GM19372 (cell line): ENCODE measurements at regions not wholly inside any gene's neighbourhood (a gene's known extent, or its start where the extent isn't known, plus 50 kb on each side); places are given as distances from the start of the nearest gene placed in this dataset.

ENCODE experiments used
- ATAC-seq: cut with Tn5 transposase; IDR thresholded peaks from one replicate; pipeline ENCODE4 v1.9.1; 2021; ENCODE audit warnings: mild to moderate bottlenecking, low read depth, moderate library complexity; ENCODE audit not compliant: unreplicated experiment

DNA sequence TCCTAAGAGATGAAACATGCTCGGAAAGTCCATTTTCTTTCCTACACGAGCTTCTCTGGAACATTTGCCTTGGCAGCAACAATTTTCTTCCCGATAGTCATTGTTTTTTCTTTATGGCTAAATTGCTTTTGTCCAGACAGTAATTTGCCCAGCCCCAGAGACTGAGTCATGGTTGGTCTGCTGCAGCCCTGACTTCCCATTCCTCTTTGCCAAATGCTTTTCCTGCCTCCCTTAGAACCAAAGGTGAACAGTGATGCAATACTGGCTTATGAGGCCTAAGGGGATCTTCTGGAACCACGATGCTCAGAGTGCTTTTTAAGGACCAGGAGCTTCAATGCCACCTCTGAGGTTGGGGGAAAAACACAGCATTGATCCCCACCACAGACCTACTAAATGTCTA is 1599.6 kb upstream of the TMEM132C start:
- ATAC-seq, result no peak

DNA sequence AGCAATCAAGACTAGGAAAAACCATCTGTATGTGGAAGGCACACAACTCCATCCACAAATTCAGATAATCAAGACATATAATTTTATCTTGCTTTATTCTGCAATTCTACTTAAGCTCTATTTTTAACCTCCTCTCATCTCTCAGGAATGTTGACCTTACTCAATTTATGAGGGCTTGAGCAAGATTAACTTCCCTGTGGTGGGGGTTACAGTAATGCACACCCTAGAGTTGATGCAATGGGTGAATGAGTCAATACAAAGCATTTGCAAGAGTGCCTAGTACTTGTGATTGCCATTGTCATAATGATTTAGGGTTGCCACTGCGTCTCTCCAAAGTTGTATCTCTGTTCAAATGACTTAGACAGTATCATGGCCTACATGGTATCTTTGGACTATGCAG is 1598.4 kb upstream of the TMEM132C start:
- ATAC-seq, result no peak

DNA sequence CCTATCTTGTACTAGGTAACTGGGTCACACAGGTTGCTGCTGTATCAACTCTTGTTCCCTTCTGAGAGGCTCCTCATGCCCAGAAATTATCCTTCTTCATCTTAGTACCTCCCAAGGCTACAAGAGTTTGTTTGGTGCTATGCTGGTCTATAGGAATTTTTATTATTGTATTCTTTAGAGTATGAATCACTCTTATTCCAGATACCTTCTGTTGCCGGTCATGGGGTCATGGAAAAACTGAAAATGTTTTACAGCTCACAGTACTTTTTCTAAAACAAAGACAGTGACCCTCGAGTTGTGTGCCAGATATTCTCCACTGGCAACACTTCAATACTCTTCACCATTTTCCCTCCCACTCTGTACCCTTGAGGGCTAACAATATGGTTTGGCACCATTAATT is 1598.0 kb upstream of the TMEM132C start:
- ATAC-seq, result no peak

DNA sequence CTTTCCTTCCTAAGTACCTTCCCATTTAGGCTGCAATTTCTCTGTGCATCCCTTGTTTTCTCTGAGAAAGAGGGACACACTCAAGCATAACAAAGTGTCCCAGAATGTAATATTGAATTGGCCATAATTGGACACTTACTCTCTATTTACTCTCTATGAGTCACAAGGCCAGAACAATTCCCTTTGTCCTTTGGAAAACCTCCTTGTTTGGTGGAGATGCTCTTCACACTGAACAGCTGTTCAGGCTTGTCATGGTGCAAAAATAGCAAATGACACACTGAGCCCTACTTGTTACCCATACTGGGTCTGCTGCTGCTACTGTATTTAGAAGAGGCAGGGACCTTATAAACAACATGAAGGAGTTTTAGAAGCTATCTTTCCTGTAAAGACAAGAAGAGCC is 1590.5 kb upstream of the TMEM132C start:
- ATAC-seq, result no peak

GRCh38 chr12:126681676-126682075 is 1585.3 kb upstream of the TMEM132C start:
- no peak for ATAC-seq

GRCh38 chr12:126684703-126685102 is 1582.3 kb upstream of the TMEM132C start:
- ATAC-seq, result no peak

GRCh38 chr12:126685636-126686035 is 1581.3 kb upstream of the TMEM132C start:
- ATAC-seq, result no peak

DNA sequence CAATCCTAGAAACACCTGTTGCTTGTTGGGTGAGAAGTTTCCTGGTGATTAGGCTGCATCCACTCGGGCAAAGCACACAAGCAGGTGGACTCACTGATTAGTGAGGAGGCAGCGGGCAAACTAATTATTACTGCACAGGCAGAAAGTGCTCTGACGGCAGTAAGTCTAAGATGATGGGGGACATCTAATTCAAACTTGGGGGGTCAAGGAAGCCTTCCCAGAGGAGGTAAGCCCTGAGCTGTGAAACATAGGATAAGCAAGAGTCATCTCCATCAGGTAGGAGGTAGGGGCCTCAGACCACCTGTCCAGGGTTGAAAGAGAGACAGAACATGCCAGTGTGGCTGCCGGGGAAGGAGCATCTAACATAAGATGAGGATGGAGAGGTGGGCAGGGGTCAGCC is 1578.4 kb upstream of the TMEM132C start:
- ATAC-seq, result no peak

- ATAC-seq, result no peak
Observed at GRCh38 chr12:126700096-126700495, 1566.9 kb upstream of the TMEM132C start.

DNA sequence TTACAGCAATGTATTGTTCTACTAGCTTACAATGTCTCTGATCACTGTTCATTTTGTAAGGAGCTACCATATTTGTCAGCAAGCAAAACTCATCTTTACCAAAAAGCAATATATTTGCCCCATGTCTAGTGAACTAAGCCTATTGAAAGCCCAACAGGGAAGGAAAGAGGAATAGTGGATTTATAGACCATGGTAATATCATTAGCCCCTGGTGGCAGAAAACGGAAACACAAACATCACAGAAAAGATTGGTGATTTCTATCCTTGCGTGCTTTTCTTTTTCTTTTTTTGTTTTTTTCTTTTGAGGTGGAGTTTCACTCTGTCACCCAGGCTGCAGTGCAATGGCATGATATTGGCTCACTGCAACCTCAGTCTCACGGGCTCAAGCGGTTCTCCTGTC is 1562.4 kb upstream of the TMEM132C start:
- no peak for ATAC-seq

DNA sequence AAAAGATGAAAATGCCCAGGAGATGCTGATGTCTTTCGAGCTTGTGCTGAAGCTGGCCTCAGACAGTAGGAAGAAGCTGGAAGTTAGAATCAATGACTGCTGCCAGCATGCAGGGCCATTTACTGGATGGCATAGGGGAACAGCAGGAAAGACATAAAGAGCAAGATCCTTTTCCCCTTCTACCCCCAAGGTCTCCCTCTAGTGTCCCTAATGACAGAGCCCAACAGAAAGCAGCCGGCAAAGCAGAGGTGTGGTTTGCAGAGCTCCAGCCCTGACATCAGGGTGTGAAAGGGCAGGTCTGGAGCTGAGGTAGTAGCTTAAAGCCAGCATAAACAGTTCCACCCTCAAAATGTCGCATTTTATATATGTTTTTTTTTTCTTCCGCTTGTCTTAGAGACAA is 1560.7 kb upstream of the TMEM132C start:
- ATAC-seq, result no peak

- no peak for ATAC-seq
Observed at GRCh38 chr12:126708492-126708896, 1558.5 kb upstream of the TMEM132C start.

DNA sequence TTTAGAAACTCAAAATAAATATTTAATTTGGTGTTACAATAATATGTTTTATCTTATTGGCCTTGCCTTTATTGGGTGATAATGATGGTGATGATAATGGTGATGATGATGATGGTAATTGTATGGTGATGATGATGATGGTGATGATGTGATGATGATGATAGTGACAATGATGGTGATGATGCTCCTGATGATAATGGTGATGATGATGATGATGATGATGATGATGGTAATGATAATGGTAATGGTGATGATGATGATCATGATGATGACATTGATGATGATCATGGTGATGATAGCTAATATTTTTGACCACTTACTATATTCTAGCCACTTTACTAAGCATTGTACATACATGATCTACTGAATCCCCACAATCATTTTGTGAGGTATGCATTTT is 1548.6 kb upstream of the TMEM132C start:
- ATAC-seq, result no peak

DNA sequence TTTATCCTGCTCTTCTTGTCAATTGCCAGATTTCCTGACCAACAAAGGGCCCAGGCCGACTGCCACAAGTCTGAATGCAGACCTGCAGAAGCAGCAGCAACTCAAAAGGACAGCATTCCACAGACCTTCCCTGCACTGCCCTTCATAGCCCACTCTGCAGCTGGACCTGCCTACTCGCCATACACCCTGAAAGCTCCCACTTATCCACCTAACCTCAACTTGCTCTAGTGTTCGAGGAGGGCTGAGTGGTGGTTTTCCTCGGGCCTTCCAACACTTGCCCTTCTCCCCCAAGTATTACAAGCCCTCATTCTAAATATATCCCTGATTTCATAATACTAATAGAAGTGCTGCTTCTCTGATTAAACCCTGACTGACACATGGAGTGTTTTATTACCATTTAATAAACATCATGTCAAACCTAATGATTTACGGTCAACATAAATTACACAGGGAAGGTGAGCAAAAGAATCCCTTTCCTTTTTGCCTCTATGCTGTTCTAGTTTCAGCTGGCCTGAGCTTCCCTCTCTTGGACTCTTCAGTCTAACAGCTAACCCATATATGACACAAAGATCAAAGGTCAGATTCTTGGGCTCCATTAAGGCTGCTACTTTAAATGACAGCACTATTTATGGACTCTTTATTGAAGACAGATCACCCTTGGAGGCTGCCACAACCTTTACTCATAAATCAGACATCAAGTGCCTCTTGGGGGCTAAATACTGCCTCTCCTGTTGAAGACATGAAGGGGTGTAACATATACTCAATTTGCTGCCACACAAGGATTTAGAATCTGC is 1546.9 kb upstream of the TMEM132C start:
- no peak for ATAC-seq

DNA sequence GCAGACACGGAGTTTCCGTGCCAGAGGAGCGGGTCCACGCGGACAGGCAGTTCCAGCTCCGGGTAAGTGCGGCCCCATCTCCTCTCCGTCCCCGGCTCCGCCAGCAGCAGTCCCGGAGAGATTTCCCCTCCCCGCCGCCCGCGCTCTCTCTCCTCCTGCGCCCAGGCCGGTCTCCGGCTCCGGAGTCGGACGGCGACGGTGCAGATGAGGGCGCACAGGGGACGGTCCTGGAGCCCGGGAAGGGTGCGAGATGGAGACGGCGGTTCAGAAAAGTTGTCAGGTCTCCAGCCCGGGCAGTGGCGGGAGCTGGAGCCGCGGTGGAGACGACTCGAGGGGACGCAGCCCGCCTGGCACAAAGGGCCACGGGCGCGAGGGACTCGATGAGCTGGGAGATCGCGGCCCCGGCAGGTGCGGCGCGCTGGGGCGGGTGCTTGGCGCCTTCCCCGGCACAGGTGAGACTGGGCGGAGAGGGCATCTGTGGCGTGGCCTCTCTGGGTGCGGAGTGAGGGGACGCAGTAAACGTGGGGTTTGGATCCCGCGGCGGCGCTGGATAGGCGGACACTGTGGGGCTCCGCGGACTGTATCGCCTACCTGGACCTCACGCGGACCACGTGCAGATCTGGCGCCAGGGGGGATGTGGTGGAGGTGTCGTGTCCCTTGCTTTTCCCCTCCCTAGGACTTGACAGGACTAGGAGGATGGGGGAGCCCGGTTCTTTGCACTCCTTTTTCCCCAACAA is 1540.3 kb upstream of the TMEM132C start:
- no peak for ATAC-seq

DNA sequence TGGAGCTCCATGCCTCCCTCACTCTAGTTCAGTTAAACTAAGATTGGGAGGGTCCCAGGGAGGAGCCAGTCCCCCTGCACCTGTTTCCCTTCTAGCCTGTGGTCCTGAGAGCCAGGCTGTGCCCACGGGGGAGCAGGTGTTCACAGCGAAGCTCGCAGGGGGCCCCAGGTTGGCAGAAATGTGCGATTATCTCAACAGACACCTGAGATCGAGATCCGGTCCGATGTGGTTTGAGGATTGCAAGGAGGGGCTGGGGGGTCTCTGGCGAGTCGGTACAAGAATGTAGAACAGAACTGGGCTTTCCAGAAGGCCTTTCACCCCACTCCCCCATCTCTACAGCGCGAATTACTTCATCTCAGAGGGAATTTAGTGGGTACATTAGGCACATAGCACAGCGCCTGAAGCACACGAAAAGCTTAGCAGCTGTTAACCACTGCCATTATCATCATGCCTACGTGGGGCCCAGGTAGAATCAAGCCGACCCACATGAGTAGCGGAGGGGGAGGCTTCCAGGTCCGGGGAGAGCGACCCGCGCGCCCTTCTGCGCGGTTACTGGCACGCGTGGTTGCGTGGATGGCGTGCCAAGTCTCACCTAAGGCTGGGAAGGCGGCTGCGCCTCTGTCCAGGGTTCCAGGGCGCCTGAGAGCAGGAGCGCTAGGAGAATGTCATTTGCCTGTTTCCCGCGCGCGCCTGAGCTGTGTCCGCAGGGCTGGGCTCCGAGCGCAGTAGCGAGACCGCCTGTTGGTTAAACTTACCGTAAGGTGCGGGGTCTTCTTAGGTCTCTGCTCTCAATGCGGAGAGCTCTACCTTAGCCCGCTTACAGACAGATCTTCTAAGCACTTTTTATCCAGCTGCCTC is 1539.5 kb upstream of the TMEM132C start:
- no peak for ATAC-seq

GRCh38 chr12:126734296-126734695 is 1532.7 kb upstream of the TMEM132C start:
- ATAC-seq, result no peak

- no peak for ATAC-seq
Observed at GRCh38 chr12:126734710-126735109, 1532.3 kb upstream of the TMEM132C start.

DNA sequence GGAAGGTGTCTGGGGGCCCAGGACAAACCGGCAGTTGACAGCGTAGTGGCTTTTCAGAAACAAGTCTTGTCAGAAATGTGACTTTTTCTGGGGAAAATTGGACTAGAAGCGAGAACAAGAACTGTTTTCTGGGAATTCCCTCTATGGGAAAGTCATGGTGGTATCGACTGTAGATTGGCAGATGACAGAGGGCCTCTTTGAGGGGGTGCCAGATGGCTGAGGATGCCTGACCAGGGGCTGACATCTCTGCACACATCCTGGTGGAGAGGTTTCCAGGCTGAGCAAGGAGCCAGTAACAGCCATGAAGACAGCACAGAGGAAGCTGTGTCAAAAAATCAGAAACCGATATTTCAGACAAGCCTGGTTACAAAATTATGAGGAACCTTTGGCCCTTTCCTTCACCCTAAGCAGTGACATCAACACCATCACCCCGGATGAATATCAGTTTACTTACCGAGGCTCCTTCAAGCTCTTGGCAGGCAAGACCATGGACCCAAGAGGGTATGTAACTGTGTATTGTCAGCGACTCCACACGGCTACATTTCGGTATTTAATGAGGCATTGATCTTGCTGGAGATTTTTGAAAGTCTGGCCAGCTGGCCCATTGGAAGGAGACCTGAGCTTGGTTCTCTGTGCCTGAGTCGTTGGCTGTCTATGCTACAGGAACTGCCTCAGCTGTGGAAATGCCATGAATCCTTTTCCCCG is 1525.3 kb upstream of the TMEM132C start:
- ATAC-seq, result no peak

DNA sequence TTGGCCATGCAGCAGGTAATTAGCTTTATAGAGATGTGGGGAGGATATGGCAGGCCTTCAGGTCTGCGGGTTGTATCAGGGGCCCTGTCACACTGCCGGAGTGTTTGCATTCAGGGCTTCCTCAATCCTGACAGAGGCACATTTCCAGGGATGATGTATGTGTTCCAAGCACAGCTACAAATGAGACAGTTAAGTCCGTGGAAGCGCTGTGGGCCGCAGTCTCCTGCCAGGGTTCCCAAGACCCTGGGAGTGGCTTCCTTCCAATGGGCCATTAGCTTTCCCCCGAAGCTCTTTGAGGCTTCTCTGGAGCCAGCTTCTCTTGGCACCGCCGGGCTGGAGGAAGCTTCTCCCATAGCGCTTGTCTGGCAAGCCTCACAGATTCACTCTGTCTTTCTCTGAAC is 1524.7 kb upstream of the TMEM132C start:
- no peak for ATAC-seq
